GM12878 (cell line): ENCODE measurements at regions not wholly inside any gene's neighbourhood (a gene's known extent, or its start where the extent isn't known, plus 50 kb on each side); places are given as distances from the start of the nearest gene placed in this dataset.

Experiments used
- ATAC-seq: fragments of 200-7000 bp; cut with Tn5 transposase; 3 replicates; pipeline ENCODE4 v1.9.1; 2020; ENCODE audit warnings: mild to moderate bottlenecking, moderate library complexity
- BruUV-seq: library from RNA; stranded (reverse); fragments of 400-500 nt; replicated peaks from 2 replicates; lab custom pipeline; 2021; lab: Mats Ljungman, UMichigan
- CTCF ChIA-PET: fragments of 300-600 bp; sonication (Branson Sonifier 250); formaldehyde crosslinking; extraction: SDS; loops from one replicate; lab custom pipeline; 2021; ENCODE audit warnings: inconsistent platforms; lab: Yijun Ruan, JAX
- POLR2A ChIA-PET: fragments of 350-600 bp; formaldehyde crosslinking; extraction: SDS; loops from one replicate; lab custom pipeline; 2021; ENCODE audit warnings: inconsistent platforms; lab: Charles Lee
- RAD21 ChIA-PET: fragments of 300-600 bp; sonication (Branson Sonifier 250); formaldehyde crosslinking; loops from one replicate; lab custom pipeline; 2023; ENCODE audit warnings: antibody characterized with exemption; ENCODE audit not compliant: unreplicated experiment; lab: Charles Lee
- SMC1A ChIA-PET: fragments of 300-600 bp; sonication (Branson Sonifier 250); formaldehyde crosslinking; loops from one replicate; lab custom pipeline; 2023; ENCODE audit not compliant: unreplicated experiment, uncharacterized antibody; lab: Charles Lee
- DNase-seq: peaks from one replicate; pipeline ENCODE4 v3.0.0-alpha.2; 2011; ENCODE audit warnings: low read depth, low spot score
- FAIRE-seq: peaks from 3 replicates; lab custom pipeline; 2011; peaks lifted over from hg19 to GRCh38; lab: Jason Lieb, UNC
- H2AFZ ChIP-seq: 2 replicates; pipeline ENCODE4 v1.6.0; 2011; ENCODE audit warnings: low read depth, low read length, control low read depth; ENCODE audit not compliant: control insufficient read depth
- H3K27ac ChIP-seq: 2 replicates; pipeline ENCODE4 v1.5.1; 2011; ENCODE audit warnings: control low read depth; ENCODE audit not compliant: control insufficient read depth, insufficient read depth
- H3K27me3 ChIP-seq, 2 experiments: replicated peaks in 1 of 2; 2 replicates each; pipeline versions ENCODE4 v1.6.0 to v1.6.1; 2011; ENCODE audit warnings: low read length in 1 of 2; ENCODE audit not compliant: control insufficient read depth in 2 of 2, insufficient read depth in 2 of 2
- H3K36me3 ChIP-seq, 2 experiments: 2 replicates each; pipeline ENCODE4 v1.5.1; 2011; ENCODE audit warnings: low read length in 1 of 2; ENCODE audit not compliant: control insufficient read depth in 2 of 2, insufficient read depth in 2 of 2
- H3K4me1 ChIP-seq: 2 replicates; pipeline ENCODE4 v1.6.1; 2011; ENCODE audit warnings: mild to moderate bottlenecking, low read length, moderate library complexity, mixed read lengths; ENCODE audit not compliant: control insufficient read depth, insufficient read depth
- H3K4me2 ChIP-seq: 2 replicates; pipeline ENCODE4 v1.6.0; 2011; ENCODE audit warnings: control low read depth; ENCODE audit not compliant: control insufficient read depth, insufficient read depth
- H3K4me3 ChIP-seq: fragments of 200-600 bp; sonication (generic); 2 replicates; pipeline ENCODE4 v1.5.1; 2016
- H3K79me2 ChIP-seq: 2 replicates; pipeline ENCODE4 v1.6.0; 2011; ENCODE audit warnings: low read length; ENCODE audit not compliant: control insufficient read depth, insufficient read depth
- H3K9ac ChIP-seq: 2 replicates; pipeline ENCODE4 v1.8.0; 2011; ENCODE audit warnings: low read length, control low read depth, mixed read lengths; ENCODE audit not compliant: control insufficient read depth, insufficient read depth
- H3K9me3 ChIP-seq: replicated peaks from 3 replicates; pipeline ENCODE4 v1.5.1; 2011; ENCODE audit warnings: mild to moderate bottlenecking, low read length; ENCODE audit not compliant: control insufficient read depth, insufficient read depth
- H4K20me1 ChIP-seq: 2 replicates; pipeline ENCODE4 v1.6.0; 2011; ENCODE audit not compliant: control insufficient read depth, insufficient read depth
- BRCA1 ChIP-seq: IDR thresholded peaks from 2 replicates; pipeline ENCODE4 v1.6.1; 2011; ENCODE audit warnings: low read depth, low read length, improper control_type of control experiment
- CEBPB ChIP-seq, 2 experiments: fragments of 150-350 bp in 1 of 2; IDR thresholded peaks; 2 replicates each; pipeline ENCODE4 v1.6.1; 2012 to 2014; ENCODE audit warnings: low read depth in 2 of 2, low read length in 2 of 2, borderline replicate concordance in 1 of 2, inconsistent platforms in 1 of 2
- ETV6 ChIP-seq, 2 experiments: fragments of 450-650 bp in 1 of 2; IDR thresholded peaks in 1 of 2; conservative IDR thresholded peaks in 1 of 2; 2 replicates each; pipeline ENCODE4 v1.6.1; 2014; ENCODE audit warnings: antibody characterized with exemption in 1 of 2, borderline replicate concordance in 1 of 2, low read depth in 1 of 2, mild to moderate bottlenecking in 1 of 2, moderate library complexity in 1 of 2
- FOXK2 ChIP-seq: fragments of 450-650 bp; IDR thresholded peaks from 2 replicates; pipeline ENCODE4 v1.6.1; 2017; ENCODE audit warnings: mild to moderate bottlenecking, moderate library complexity
- HCFC1 ChIP-seq: fragments of 150-350 bp; IDR thresholded peaks from 2 replicates; pipeline ENCODE4 v1.6.1; 2014; ENCODE audit warnings: low read length
- IRF3 ChIP-seq: fragments of 450-650 bp; IDR thresholded peaks from 2 replicates; pipeline ENCODE4 v1.6.1; 2014; ENCODE audit warnings: mild to moderate bottlenecking
- IRF5 ChIP-seq: fragments of 450-650 bp; IDR thresholded peaks from 2 replicates; pipeline ENCODE4 v1.6.1; 2017; ENCODE audit warnings: borderline replicate concordance
- RAD51 ChIP-seq: fragments of 450-650 bp; IDR thresholded peaks from 2 replicates; pipeline ENCODE4 v1.6.1; 2016; ENCODE audit warnings: moderate library complexity, mild to moderate bottlenecking, inconsistent platforms
- RELA ChIP-seq: fragments of 450-650 bp; IDR thresholded peaks from 2 replicates; pipeline ENCODE4 v1.8.0; 2014; ENCODE audit warnings: borderline replicate concordance; ENCODE audit not compliant: partially characterized antibody
- STAT3 ChIP-seq: IDR thresholded peaks from 2 replicates; pipeline ENCODE4 v1.6.1; 2011; ENCODE audit warnings: low read depth, low read length, improper control_type of control experiment
- TARDBP ChIP-seq: IDR thresholded peaks from 2 replicates; pipeline ENCODE4 v1.6.1; 2016; ENCODE audit warnings: borderline replicate concordance
- TCF3 ChIP-seq: IDR thresholded peaks from 2 replicates; pipeline ENCODE4 v1.6.1; 2012; ENCODE audit warnings: low read depth, mild to moderate bottlenecking, low read length, borderline replicate concordance; ENCODE audit not compliant: insufficient read depth
- WRNIP1 ChIP-seq: IDR thresholded peaks from 2 replicates; pipeline ENCODE4 v1.6.1; 2011; ENCODE audit warnings: low read depth, low read length, improper control_type of control experiment, borderline replicate concordance
- ZNF274 ChIP-seq: IDR thresholded peaks from one replicate; pipeline ENCODE4 v1.8.0; 2011; ENCODE audit not compliant: insufficient read length, insufficient read depth
- ZZZ3 ChIP-seq: IDR thresholded peaks from 2 replicates; pipeline ENCODE4 v1.6.1; 2011; ENCODE audit warnings: low read depth; ENCODE audit not compliant: control insufficient read depth, insufficient read length
- WGBS: methylation state at CpG from one replicate; pipeline ENCODE4 v1.1.6; 2016; ENCODE audit warnings: low lambda C conversion rate; ENCODE audit not compliant: insufficient replicate concordance, insufficient coverage; ENCODE audit errors: missing lambda C conversion rate; 5-methylcytosine and 5-hydroxymethylcytosine counted together
- in situ Hi-C: fragments of 300-500 bp; cut with MboI; formaldehyde crosslinking; loops from 9 replicates; pipeline ENCODE4 v1.14.3; 2018; ENCODE audit warnings: mixed read lengths
- intact Hi-C: fragments of 100-400 bp; cut with micrococcal nuclease; formaldehyde crosslinking; loops from one replicate; pipeline ENCODE4 v1.14.2; 2022; ENCODE audit not compliant: unreplicated experiment
- TF ChIP-seq, protein P1 (sequence below): fragments of 450-650 bp; IDR thresholded peaks from 2 replicates; pipeline ENCODE4 v1.6.1; 2017; ENCODE audit warnings: mild to moderate bottlenecking, moderate library complexity
- TF ChIP-seq, protein P2 (sequence below): IDR thresholded peaks from 2 replicates; pipeline ENCODE4 v1.6.1; 2012; ENCODE audit warnings: low read depth, low read length, improper control_type of control experiment

DNA sequence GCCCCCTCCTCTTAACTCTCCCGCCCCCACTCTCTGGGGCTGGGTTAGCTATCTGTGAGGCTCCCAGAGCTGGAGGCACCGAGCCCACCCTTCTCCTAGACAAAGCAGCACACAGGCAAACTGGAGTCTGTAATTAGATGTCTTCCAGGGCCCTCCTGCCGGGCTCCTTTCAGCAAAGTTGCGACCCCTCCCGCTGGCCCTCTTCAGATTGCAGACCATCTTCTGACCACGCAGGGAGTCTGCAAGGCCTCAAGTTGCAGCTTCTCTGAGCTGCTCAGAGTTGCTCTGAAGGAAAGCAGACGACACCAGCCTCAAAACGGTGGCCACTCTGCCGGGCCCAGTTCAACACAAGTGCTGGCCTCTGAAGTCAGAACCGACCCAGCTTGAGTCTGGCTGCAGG is 228.4 kb upstream of the COPS8 start:
- 19% methylated on average over 9 of the region's 10 CpGs for WGBS
- SMC1A ChIA-PET, result no interaction called here
- H3K79me2 ChIP-seq, result no peaks in the 10 kb centered on the region
- no peak for TF ChIP-seq RELA
- TF ChIP-seq ETV6 (conservative IDR thresholded peaks at IDR 0.05 in 1 of 2, IDR thresholded peaks at IDR 0.05 in 1 of 2; ENCODE audit: borderline replicate concordance in 1 of 2, low read depth in 1 of 2), result no peak
- no peak for TF ChIP-seq FOXK2
- TF ChIP-seq STAT3, result no peak
- TF ChIP-seq, protein P1, sequence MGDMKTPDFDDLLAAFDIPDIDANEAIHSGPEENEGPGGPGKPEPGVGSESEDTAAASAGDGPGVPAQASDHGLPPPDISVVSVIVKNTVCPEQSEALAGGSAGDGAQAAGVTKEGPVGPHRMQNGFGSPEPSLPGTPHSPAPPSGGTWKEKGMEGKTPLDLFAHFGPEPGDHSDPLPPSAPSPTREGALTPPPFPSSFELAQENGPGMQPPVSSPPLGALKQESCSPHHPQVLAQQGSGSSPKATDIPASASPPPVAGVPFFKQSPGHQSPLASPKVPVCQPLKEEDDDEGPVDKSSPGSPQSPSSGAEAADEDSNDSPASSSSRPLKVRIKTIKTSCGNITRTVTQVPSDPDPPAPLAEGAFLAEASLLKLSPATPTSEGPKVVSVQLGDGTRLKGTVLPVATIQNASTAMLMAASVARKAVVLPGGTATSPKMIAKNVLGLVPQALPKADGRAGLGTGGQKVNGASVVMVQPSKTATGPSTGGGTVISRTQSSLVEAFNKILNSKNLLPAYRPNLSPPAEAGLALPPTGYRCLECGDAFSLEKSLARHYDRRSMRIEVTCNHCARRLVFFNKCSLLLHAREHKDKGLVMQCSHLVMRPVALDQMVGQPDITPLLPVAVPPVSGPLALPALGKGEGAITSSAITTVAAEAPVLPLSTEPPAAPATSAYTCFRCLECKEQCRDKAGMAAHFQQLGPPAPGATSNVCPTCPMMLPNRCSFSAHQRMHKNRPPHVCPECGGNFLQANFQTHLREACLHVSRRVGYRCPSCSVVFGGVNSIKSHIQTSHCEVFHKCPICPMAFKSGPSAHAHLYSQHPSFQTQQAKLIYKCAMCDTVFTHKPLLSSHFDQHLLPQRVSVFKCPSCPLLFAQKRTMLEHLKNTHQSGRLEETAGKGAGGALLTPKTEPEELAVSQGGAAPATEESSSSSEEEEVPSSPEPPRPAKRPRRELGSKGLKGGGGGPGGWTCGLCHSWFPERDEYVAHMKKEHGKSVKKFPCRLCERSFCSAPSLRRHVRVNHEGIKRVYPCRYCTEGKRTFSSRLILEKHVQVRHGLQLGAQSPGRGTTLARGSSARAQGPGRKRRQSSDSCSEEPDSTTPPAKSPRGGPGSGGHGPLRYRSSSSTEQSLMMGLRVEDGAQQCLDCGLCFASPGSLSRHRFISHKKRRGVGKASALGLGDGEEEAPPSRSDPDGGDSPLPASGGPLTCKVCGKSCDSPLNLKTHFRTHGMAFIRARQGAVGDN, result no peak
- TF ChIP-seq CEBPB (IDR thresholded peaks at IDR 0.05; ENCODE audit: borderline replicate concordance in 1 of 2, low read depth in 2 of 2, low read length in 2 of 2), result no peak
- TF ChIP-seq ZNF274, result no peak
- no peak for TF ChIP-seq RAD51
- TF ChIP-seq, protein P2, sequence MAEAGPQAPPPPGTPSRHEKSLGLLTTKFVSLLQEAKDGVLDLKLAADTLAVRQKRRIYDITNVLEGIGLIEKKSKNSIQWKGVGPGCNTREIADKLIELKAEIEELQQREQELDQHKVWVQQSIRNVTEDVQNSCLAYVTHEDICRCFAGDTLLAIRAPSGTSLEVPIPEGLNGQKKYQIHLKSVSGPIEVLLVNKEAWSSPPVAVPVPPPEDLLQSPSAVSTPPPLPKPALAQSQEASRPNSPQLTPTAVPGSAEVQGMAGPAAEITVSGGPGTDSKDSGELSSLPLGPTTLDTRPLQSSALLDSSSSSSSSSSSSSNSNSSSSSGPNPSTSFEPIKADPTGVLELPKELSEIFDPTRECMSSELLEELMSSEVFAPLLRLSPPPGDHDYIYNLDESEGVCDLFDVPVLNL, result no peak
- no peak for TF ChIP-seq WRNIP1
- no peak for TF ChIP-seq IRF3
- TF ChIP-seq TCF3, result no peak
- no peak for TF ChIP-seq TARDBP
- TF ChIP-seq BRCA1, result no peak
- no peak for TF ChIP-seq HCFC1
- no peak for TF ChIP-seq ZZZ3
- no peak for TF ChIP-seq IRF5

More for the DNA sequence above, 228.4 kb upstream of the COPS8 start:
- no TSS peak for BruUV-seq
- no peaks in the 10 kb centered on the region for H3K4me1 ChIP-seq
- no peak overlapping the region for H2AFZ ChIP-seq
- ATAC-seq (no peak), DNase-seq (no peak), FAIRE-seq (no peak)
- POLR2A ChIA-PET, result no interaction called here
- no peak overlapping the region for H3K4me2 ChIP-seq
- H3K27ac ChIP-seq, result no peak overlapping the region
- CTCF ChIA-PET, result no interaction called here
- intact Hi-C loops (no loop called here), in situ Hi-C loops (no loop called here)
- no peaks in the 10 kb centered on the region; the same call in 2 of the 3 replicates for H3K9me3 ChIP-seq
- no peaks in the 10 kb centered on the region for H4K20me1 ChIP-seq
- no peak overlapping the region for H3K4me3 ChIP-seq
- H3K9ac ChIP-seq, result no peak overlapping the region
- RAD21 ChIA-PET, result no interaction called here
- no peaks in the 10 kb centered on the region for H3K27me3 ChIP-seq
- H3K36me3 ChIP-seq, result no peaks in the 10 kb centered on the region
